BE2C (cell line): ENCODE measurements at regions not wholly inside any gene's neighbourhood (a gene's known extent, or its start where the extent isn't known, plus 50 kb on each side); places are given as distances from the start of the nearest gene placed in this dataset.

Experiments used
- DNase-seq: peaks from one replicate; pipeline ENCODE4 v3.0.0-alpha.2; 2020
- H3K27me3 ChIP-seq: fragments of 250-450 bp; sonication (Bioruptor Pico); 2 replicates; pipeline ENCODE4 v1.5.1; 2020; ENCODE audit warnings: mild to moderate bottlenecking
- H3K36me3 ChIP-seq: fragments of 250-450 bp; sonication (Bioruptor Pico); 2 replicates; pipeline ENCODE4 v1.5.1; 2020; ENCODE audit warnings: mild to moderate bottlenecking
- H3K4me1 ChIP-seq: fragments of 250-450 bp; sonication (Bioruptor Pico); 2 replicates; pipeline ENCODE4 v1.5.1; 2020
- H3K4me3 ChIP-seq: 2 replicates; pipeline ENCODE4 v1.5.1; 2011; ENCODE audit warnings: low read depth, low read length
- H3K9me3 ChIP-seq: fragments of 250-450 bp; sonication (Bioruptor Pico); 2 replicates; pipeline ENCODE4 v1.5.1; 2020
- CTCF ChIP-seq: IDR thresholded peaks from 2 replicates; pipeline ENCODE4 v1.5.1; 2012; ENCODE audit warnings: mild to moderate bottlenecking, low read depth, low read length

- no peak for TF ChIP-seq CTCF
- no peak for DNase-seq
- Histone ChIP-seq H3K4me1 (peaks cover 11% of the 10 kb centered on the region), H3K36me3 (no peaks in the 10 kb centered on the region), H3K9me3 (no peaks in the 10 kb centered on the region), H3K4me3 (no peak overlapping the region), H3K27me3 (no peaks in the 10 kb centered on the region)
These were observed 83.9 kb upstream of the UNC5B start for GRCh38 chr10:71128311-71128980.

GRCh38 chr10:71131096-71131495 lies 81.3 kb upstream of the UNC5B start:
- H3K4me3 ChIP-seq: no peak overlapping the region
- TF ChIP-seq CTCF: no peak
- no peaks in the 10 kb centered on the region for H3K9me3 ChIP-seq
- H3K4me1 ChIP-seq: peaks cover 11% of the 10 kb centered on the region
- no peaks in the 10 kb centered on the region for H3K36me3 ChIP-seq
- H3K27me3 ChIP-seq: no peaks in the 10 kb centered on the region
- DNase-seq: no peak

- no peaks in the 10 kb centered on the region for H3K9me3 ChIP-seq
- H3K4me3 ChIP-seq: no peak overlapping the region
- no peak for DNase-seq
- H3K36me3 ChIP-seq: no peaks in the 10 kb centered on the region
- H3K4me1 ChIP-seq: peaks cover 11% of the 10 kb centered on the region
- no peak for TF ChIP-seq CTCF
- H3K27me3 ChIP-seq: no peaks in the 10 kb centered on the region
These were observed 80.8 kb upstream of the UNC5B start for GRCh38 chr10:71131508-71132088.

GRCh38 chr10:71132321-71132810 lies 80.0 kb upstream of the UNC5B start:
- Histone ChIP-seq H3K27me3 (no peaks in the 10 kb centered on the region), H3K4me3 (no peak overlapping the region), H3K36me3 (no peaks in the 10 kb centered on the region), H3K9me3 (no peaks in the 10 kb centered on the region), H3K4me1 (peaks cover 10% of the 10 kb centered on the region)
- DNase-seq: no peak
- no peak for TF ChIP-seq CTCF

GRCh38 chr10:71133710-71134686 lies 78.4 kb upstream of the UNC5B start:
- no peak overlapping the region for H3K4me3 ChIP-seq

More at GRCh38 chr10:71133710-71134686, 78.4 kb upstream of the UNC5B start:
- TF ChIP-seq CTCF: no peak
- no peaks in the 10 kb centered on the region; the same call in 1 of the 2 replicates for H3K27me3 ChIP-seq
- no peaks in the 10 kb centered on the region for H3K9me3 ChIP-seq
- no peak for DNase-seq
- no peaks in the 10 kb centered on the region; the same call in 1 of the 2 replicates for H3K4me1 ChIP-seq
- no peaks in the 10 kb centered on the region for H3K36me3 ChIP-seq
